NCI-H2171 treated with DMSO at 0.1 percent for 48 hours (cell line): ENCODE measurements at regions not wholly inside any gene's neighbourhood (a gene's known extent, or its start where the extent isn't known, plus 50 kb on each side); places are given as distances from the start of the nearest gene placed in this dataset.
"Not testable (repeated sequence)": the region's sequence is repeated elsewhere in the genome, so short reads cannot be mapped to it uniquely, and the experiment has no call there.

ENCODE experiments used
- DNase-seq: peaks from one replicate; lab custom pipeline; 2025; lab: John Stamatoyannopoulos, UW

- not testable (repeated sequence) for DNase-seq
Observed at GRCh38 chr7:35853194-35853593, 52.3 kb downstream of the SEPTIN7 start.

GRCh38 chr7:35854311-35854710 is 53.5 kb downstream of the SEPTIN7 start:
- no peak for DNase-seq

- no peak for DNase-seq
Observed at GRCh38 chr7:35856175-35856574, 55.3 kb downstream of the SEPTIN7 start.

GRCh38 chr7:35860664-35861063 is 59.8 kb downstream of the SEPTIN7 start:
- no peak for DNase-seq

GRCh38 chr7:35865287-35865686 is 64.4 kb downstream of the SEPTIN7 start:
- DNase-seq = no peak

GRCh38 chr7:35866186-35866585 is 65.3 kb downstream of the SEPTIN7 start:
- DNase-seq = no peak

GRCh38 chr7:35869117-35869516 is 68.3 kb downstream of the SEPTIN7 start:
- not testable (repeated sequence) for DNase-seq

GRCh38 chr7:35869810-35870209 is 69.0 kb downstream of the SEPTIN7 start:
- DNase-seq = no peak

- DNase-seq = no peak
Observed at GRCh38 chr7:35871856-35872255, 71.0 kb downstream of the SEPTIN7 start.

- DNase-seq = no peak
Observed at GRCh38 chr7:35874886-35875285, 74.0 kb downstream of the SEPTIN7 start.

- DNase-seq = no peak
Observed at GRCh38 chr7:35875292-35875691, 74.4 kb downstream of the SEPTIN7 start.

- DNase-seq = no peak
Observed at GRCh38 chr7:35878351-35878750, 77.5 kb downstream of the SEPTIN7 start.

- not testable (repeated sequence) for DNase-seq
Observed at GRCh38 chr7:35887430-35887829, 86.6 kb downstream of the SEPTIN7 start.

- no peak for DNase-seq
Observed at GRCh38 chr7:35889001-35889400, 88.1 kb downstream of the SEPTIN7 start.

GRCh38 chr7:35889870-35890269 is 89.0 kb downstream of the SEPTIN7 start:
- DNase-seq = no peak

GRCh38 chr7:35891004-35891830 is 90.4 kb downstream of the SEPTIN7 start:
- no peak for DNase-seq

- no peak for DNase-seq
Observed at GRCh38 chr7:35893649-35894048, 92.8 kb downstream of the SEPTIN7 start.

- no peak for DNase-seq
Observed at GRCh38 chr7:35894721-35895120, 93.9 kb downstream of the SEPTIN7 start.

- no peak for DNase-seq
Observed at GRCh38 chr7:35900651-35901050, 99.8 kb downstream of the SEPTIN7 start.

GRCh38 chr7:35905555-35905954 is 104.7 kb downstream of the SEPTIN7 start:
- no peak for DNase-seq

GRCh38 chr7:35906191-35906908 is 105.5 kb downstream of the SEPTIN7 start:
- peak; percentile 79 for DNase-seq

GRCh38 chr7:35908331-35909216 is 107.7 kb downstream of the SEPTIN7 start:
- no peak for DNase-seq
